IMR-90 (cell line): ENCODE measurements at regions not wholly inside any gene's neighbourhood (a gene's known extent, or its start where the extent isn't known, plus 50 kb on each side); places are given as distances from the start of the nearest gene placed in this dataset.

Experiments
- ATAC-seq: fragments of 200-7000 bp; cut with Tn5 transposase; 2 replicates; pipeline ENCODE4 v1.9.1; 2020; ENCODE audit warnings: low read depth, mild to moderate bottlenecking, moderate library complexity
- BruUV-seq: library from RNA; stranded (reverse); fragments of 400-500 nt; replicated peaks from 2 replicates; lab custom pipeline; 2021; lab: Mats Ljungman, UMichigan
- CTCF ChIA-PET: fragments of 300-600 bp; formaldehyde crosslinking; extraction: SDS; loops from one replicate; lab custom pipeline; 2021; ENCODE audit warnings: antibody characterized with exemption; lab: Yijun Ruan, JAX
- POLR2A ChIA-PET: fragments of 300-600 bp; sonication (Branson Sonifier 250); formaldehyde crosslinking; loops from one replicate; lab custom pipeline; 2022; ENCODE audit warnings: antibody characterized with exemption; ENCODE audit not compliant: unreplicated experiment; lab: Charles Lee
- DNase-seq: peaks from one replicate; pipeline ENCODE4 v3.0.0; 2013
- H2AFZ ChIP-seq: replicated peaks from 2 replicates; pipeline ENCODE3; 2013; ENCODE audit warnings: low read length, mild to moderate bottlenecking; ENCODE audit not compliant: poor library complexity
- H2AK5ac ChIP-seq: 2 replicates; pipeline ENCODE4 v1.6.1; 2013; ENCODE audit warnings: low read depth, low read length, inconsistent platforms
- H2AK9ac ChIP-seq: replicated peaks from 2 replicates; pipeline ENCODE3; 2013; ENCODE audit warnings: mild to moderate bottlenecking, low read depth, low read length, moderate library complexity; ENCODE audit not compliant: poor library complexity
- H2BK120ac ChIP-seq: 2 replicates; pipeline ENCODE4 v1.6.1; 2013; ENCODE audit warnings: low read depth, low read length, inconsistent platforms
- H2BK15ac ChIP-seq: 3 replicates; pipeline ENCODE4 v1.6.1; 2013; ENCODE audit warnings: low read depth, low read length, inconsistent platforms
- H2BK20ac ChIP-seq: 2 replicates; pipeline ENCODE4 v1.6.1; 2013; ENCODE audit warnings: low read depth, mild to moderate bottlenecking, inconsistent platforms, low read length, moderate library complexity
- H2BK5ac ChIP-seq: 2 replicates; pipeline ENCODE4 v1.6.1; 2013; ENCODE audit warnings: mild to moderate bottlenecking, low read depth, low read length, inconsistent platforms; ENCODE audit not compliant: poor library complexity, severe bottlenecking
- H3K14ac ChIP-seq: replicated peaks from 2 replicates; pipeline ENCODE4 v1.6.1; 2013; ENCODE audit warnings: low read depth, low read length, inconsistent platforms
- H3K18ac ChIP-seq: 2 replicates; pipeline ENCODE4 v1.6.1; 2013; ENCODE audit warnings: low read depth, low read length, control low read depth
- H3K23ac ChIP-seq: 2 replicates; pipeline ENCODE4 v1.6.1; 2013; ENCODE audit warnings: low read depth, low read length, inconsistent platforms
- H3K27ac ChIP-seq: 2 replicates; pipeline ENCODE4 v1.5.1; 2013; ENCODE audit warnings: mild to moderate bottlenecking, control low read depth, low read length; ENCODE audit not compliant: insufficient read depth
- H3K27me3 ChIP-seq: 2 replicates; pipeline ENCODE4 v1.6.1; 2013; ENCODE audit warnings: low read length; ENCODE audit not compliant: control insufficient read depth, insufficient read depth
- H3K36me3 ChIP-seq: 2 replicates; pipeline ENCODE4 v1.6.1; 2013; ENCODE audit warnings: low read length, mixed read lengths; ENCODE audit not compliant: control insufficient read depth, insufficient read depth
- H3K4ac ChIP-seq: 2 replicates; pipeline ENCODE4 v1.6.1; 2013; ENCODE audit warnings: low read depth, low read length, inconsistent platforms
- H3K4me1 ChIP-seq: 2 replicates; pipeline ENCODE4 v1.6.1; 2013; ENCODE audit warnings: low read length, mixed read lengths; ENCODE audit not compliant: control insufficient read depth, insufficient read depth
- H3K4me2 ChIP-seq: 2 replicates; pipeline ENCODE4 v1.6.1; 2013; ENCODE audit warnings: low read depth, mild to moderate bottlenecking, control low read depth, low read length, moderate library complexity
- H3K4me3 ChIP-seq: 2 replicates; pipeline ENCODE4 v1.5.1; 2013; ENCODE audit warnings: low read depth, mild to moderate bottlenecking, control low read depth, low read length, moderate library complexity; ENCODE audit not compliant: insufficient read depth
- H3K56ac ChIP-seq: 2 replicates; pipeline ENCODE4 v1.6.1; 2013; ENCODE audit warnings: low read length, inconsistent platforms; ENCODE audit not compliant: insufficient read depth; ENCODE audit errors: extremely low read depth
- H3K79me1 ChIP-seq, 2 experiments: 2 replicates each; pipeline ENCODE4 v1.6.1; 2013; ENCODE audit warnings: low read length in 2 of 2, inconsistent platforms in 1 of 2, low read depth in 1 of 2
- H3K9ac ChIP-seq: 2 replicates; pipeline ENCODE4 v1.6.1; 2013; ENCODE audit warnings: low read depth, low read length, control low read depth
- H3K9me1 ChIP-seq: 2 replicates; pipeline ENCODE4 v1.6.1; 2013; ENCODE audit warnings: low read length, inconsistent platforms; ENCODE audit not compliant: insufficient read depth
- H3K9me3 ChIP-seq: 2 replicates; pipeline ENCODE4 v1.6.1; 2013; ENCODE audit warnings: low read length; ENCODE audit not compliant: control insufficient read depth, insufficient read depth
- H4K20me1 ChIP-seq: 2 replicates; pipeline ENCODE4 v1.6.1; 2013; ENCODE audit warnings: low read length, inconsistent platforms; ENCODE audit not compliant: insufficient read depth
- H4K5ac ChIP-seq: 2 replicates; pipeline ENCODE4 v1.6.1; 2013; ENCODE audit warnings: mild to moderate bottlenecking, low read depth, low read length, control low read depth
- H4K8ac ChIP-seq, 2 experiments: 2 replicates each; pipeline ENCODE4 v1.6.1; 2013; ENCODE audit warnings: low read depth in 2 of 2, low read length in 2 of 2, control low read depth in 1 of 2, inconsistent platforms in 1 of 2
- H4K91ac ChIP-seq: 2 replicates; pipeline ENCODE4 v1.6.1; 2013; ENCODE audit warnings: low read depth, low read length, inconsistent platforms; ENCODE audit not compliant: insufficient read depth
- BHLHE40 ChIP-seq: fragments of 150-350 bp; IDR thresholded peaks from 2 replicates; pipeline ENCODE4 v1.6.1; 2016; ENCODE audit warnings: mild to moderate bottlenecking, low read depth, low read length
- CHD1 ChIP-seq: IDR thresholded peaks from 2 replicates; pipeline ENCODE4 v1.6.1; 2012; ENCODE audit warnings: low read depth, low read length, improper control_type of control experiment
- MAFK ChIP-seq: IDR thresholded peaks from 2 replicates; pipeline ENCODE4 v1.6.1; 2012; ENCODE audit warnings: low read depth, low read length, improper control_type of control experiment
- MAZ ChIP-seq: IDR thresholded peaks from 2 replicates; pipeline ENCODE4 v1.6.1; 2012; ENCODE audit warnings: low read depth, mild to moderate bottlenecking, low read length, improper control_type of control experiment, moderate library complexity, borderline replicate concordance
- MXI1 ChIP-seq: IDR thresholded peaks from 2 replicates; pipeline ENCODE4 v1.6.1; 2012; ENCODE audit warnings: low read depth, mild to moderate bottlenecking, low read length, moderate library complexity, borderline replicate concordance
- POLR2A ChIP-seq: IDR thresholded peaks from 2 replicates; pipeline ENCODE4 v1.6.1; 2012; ENCODE audit warnings: mild to moderate bottlenecking, low read depth, low read length
- RCOR1 ChIP-seq: IDR thresholded peaks from 2 replicates; pipeline ENCODE4 v1.6.1; 2012; ENCODE audit warnings: mild to moderate bottlenecking, low read length, improper control_type of control experiment; ENCODE audit not compliant: insufficient replicate concordance
- WGBS, 2 experiments: methylation state at CpG; one replicate each; pipeline versions ENCODE4 v1.1.5 to v1.1.7; 2013; ENCODE audit warnings: missing lambda C conversion rate in 2 of 2; ENCODE audit not compliant: insufficient read length in 1 of 2; ENCODE audit errors: extremely low coverage in 2 of 2; 5-methylcytosine and 5-hydroxymethylcytosine counted together
- dilution Hi-C: fragments of 300-500 bp; cut with HindIII; formaldehyde crosslinking; loops from one replicate; pipeline ENCODE4 v1.14.3; 2018; ENCODE audit warnings: low sequenced_read_pairs; ENCODE audit not compliant: unreplicated experiment
- in situ Hi-C: fragments of 300-500 bp; cut with MboI; formaldehyde crosslinking; loops from 3 replicates; pipeline ENCODE4 v1.14.3; 2019; ENCODE audit warnings: low sequenced_read_pairs, inconsistent platforms, mixed read lengths
- intact Hi-C: fragments of 100-400 bp; cut with micrococcal nuclease; formaldehyde crosslinking; loops from 2 replicates; pipeline ENCODE4 v1.10.0; 2022
- TF ChIP-seq, protein P1 (sequence below): conservative IDR thresholded peaks from 2 replicates; pipeline ENCODE4 v1.5.1; 2012; ENCODE audit warnings: mild to moderate bottlenecking, low read depth, low read length, improper control_type of control experiment
- TF ChIP-seq, protein P2 (sequence below): fragments of 150-350 bp; IDR thresholded peaks from 2 replicates; pipeline ENCODE4 v1.6.1; 2017; ENCODE audit warnings: mild to moderate bottlenecking, antibody characterized with exemption, low read length, low read depth

DNA sequence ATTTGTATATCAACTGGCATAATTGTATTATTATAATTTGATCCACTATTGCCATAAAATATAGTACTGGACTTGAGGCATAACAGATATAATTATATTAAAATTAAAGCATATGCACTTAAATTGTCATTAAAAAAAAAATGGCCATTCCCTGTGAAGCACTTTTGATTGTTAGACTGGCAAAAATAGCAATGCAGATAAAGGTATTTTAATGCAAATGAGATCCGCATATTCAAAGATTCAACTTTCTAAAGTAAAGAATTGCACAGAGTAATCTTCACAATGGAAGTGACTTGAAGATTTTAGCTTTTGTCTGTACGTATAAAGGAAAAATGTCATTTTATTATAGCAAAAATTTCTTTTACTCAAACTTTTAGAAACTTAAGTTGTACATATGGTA lies 871.8 kb upstream of the PABPC4L start:
- no peaks in the 10 kb centered on the region for H3K79me1 ChIP-seq
- no peak overlapping the region for H3K27ac ChIP-seq
- dilution Hi-C loops: no loop called here
- no peak overlapping the region for H2BK15ac ChIP-seq
- intact Hi-C loops: no loop called here
- no peaks in the 10 kb centered on the region for H4K20me1 ChIP-seq
- no peak overlapping the region for H3K18ac ChIP-seq
- H3K4me1 ChIP-seq: no peaks in the 10 kb centered on the region
- H4K8ac ChIP-seq: no peak overlapping the region
- no peaks in the 10 kb centered on the region for H3K9me3 ChIP-seq
- no peaks in the 10 kb centered on the region for H3K9me1 ChIP-seq
- no peaks in the 10 kb centered on the region for H3K27me3 ChIP-seq
- ATAC-seq (no peak), DNase-seq (no peak)
- ChIA-PET POLR2A (no interaction called here), CTCF (no interaction called here)
- no peaks in the 10 kb centered on the region for H3K36me3 ChIP-seq
- H3K4me2 ChIP-seq: no peak overlapping the region
- no peak overlapping the region for H3K56ac ChIP-seq
- H2AK5ac ChIP-seq: no peak overlapping the region
- no peak overlapping the region for H2BK20ac ChIP-seq
- H2AFZ ChIP-seq: no peak overlapping the region
- H3K9ac ChIP-seq: no peak overlapping the region
- no peak overlapping the region for H2BK5ac ChIP-seq
- H3K23ac ChIP-seq: no peak overlapping the region
- in situ Hi-C loops: no loop called here
- H3K4ac ChIP-seq: no peak overlapping the region
- no peak overlapping the region for H4K91ac ChIP-seq
- TF ChIP-seq, protein P1, sequence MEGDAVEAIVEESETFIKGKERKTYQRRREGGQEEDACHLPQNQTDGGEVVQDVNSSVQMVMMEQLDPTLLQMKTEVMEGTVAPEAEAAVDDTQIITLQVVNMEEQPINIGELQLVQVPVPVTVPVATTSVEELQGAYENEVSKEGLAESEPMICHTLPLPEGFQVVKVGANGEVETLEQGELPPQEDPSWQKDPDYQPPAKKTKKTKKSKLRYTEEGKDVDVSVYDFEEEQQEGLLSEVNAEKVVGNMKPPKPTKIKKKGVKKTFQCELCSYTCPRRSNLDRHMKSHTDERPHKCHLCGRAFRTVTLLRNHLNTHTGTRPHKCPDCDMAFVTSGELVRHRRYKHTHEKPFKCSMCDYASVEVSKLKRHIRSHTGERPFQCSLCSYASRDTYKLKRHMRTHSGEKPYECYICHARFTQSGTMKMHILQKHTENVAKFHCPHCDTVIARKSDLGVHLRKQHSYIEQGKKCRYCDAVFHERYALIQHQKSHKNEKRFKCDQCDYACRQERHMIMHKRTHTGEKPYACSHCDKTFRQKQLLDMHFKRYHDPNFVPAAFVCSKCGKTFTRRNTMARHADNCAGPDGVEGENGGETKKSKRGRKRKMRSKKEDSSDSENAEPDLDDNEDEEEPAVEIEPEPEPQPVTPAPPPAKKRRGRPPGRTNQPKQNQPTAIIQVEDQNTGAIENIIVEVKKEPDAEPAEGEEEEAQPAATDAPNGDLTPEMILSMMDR: no peak
- TF ChIP-seq MXI1: no peak
- TF ChIP-seq, protein P2, sequence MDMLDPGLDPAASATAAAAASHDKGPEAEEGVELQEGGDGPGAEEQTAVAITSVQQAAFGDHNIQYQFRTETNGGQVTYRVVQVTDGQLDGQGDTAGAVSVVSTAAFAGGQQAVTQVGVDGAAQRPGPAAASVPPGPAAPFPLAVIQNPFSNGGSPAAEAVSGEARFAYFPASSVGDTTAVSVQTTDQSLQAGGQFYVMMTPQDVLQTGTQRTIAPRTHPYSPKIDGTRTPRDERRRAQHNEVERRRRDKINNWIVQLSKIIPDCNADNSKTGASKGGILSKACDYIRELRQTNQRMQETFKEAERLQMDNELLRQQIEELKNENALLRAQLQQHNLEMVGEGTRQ: no peak
- TF ChIP-seq POLR2A: no peak
- no peak for TF ChIP-seq RCOR1
- TF ChIP-seq MAZ: no peak
- TF ChIP-seq CHD1: no peak
- no peak for TF ChIP-seq BHLHE40
- no peak for TF ChIP-seq MAFK
- no peak overlapping the region for H3K4me3 ChIP-seq
- no peak overlapping the region for H2BK120ac ChIP-seq
- no TSS peak for BruUV-seq
- WGBS, 2 experiments: no CpG with 5 or more reads among the region's 2 CpGs
- no peak overlapping the region for H3K14ac ChIP-seq
- no peak overlapping the region for H2AK9ac ChIP-seq
- no peak overlapping the region for H4K5ac ChIP-seq
